ENCODE measurements at regions not wholly inside any gene's neighbourhood (a gene's known extent, or its start where the extent isn't known, plus 50 kb on each side); places are given as distances from the start of the nearest gene placed in this dataset.
A peak's percentile ranks its signal among the peaks of the same experiment; 100 is the strongest.
"Not testable (repeated sequence)": the region's sequence is repeated elsewhere in the genome, so short reads cannot be mapped to it uniquely, and the experiment has no call there.

GRCh38 chr2:114368705-114369104, 73.7 kb upstream of the DPP10 start:
- Histone ChIP-seq H3K4me3 (ENCODE audit: low read depth, low read length) (no peak overlapping the region), H3K27me3 (ENCODE audit: control insufficient read depth, insufficient read depth, low read length) (no peaks in the 10 kb centered on the region), H3K36me3 (ENCODE audit: control insufficient read depth, insufficient read depth, low read length) (no peaks in the 10 kb centered on the region)
- no peak for TF ChIP-seq CTCF (IDR thresholded peaks at IDR 0.05; ENCODE audit: insufficient read depth, low read length, severe bottlenecking)
- FAIRE-seq (no peak), DNase-seq (ENCODE audit: low read depth) (no peak)

GRCh38 chr2:114371721-114372120, 70.7 kb upstream of the DPP10 start:
- not testable (repeated sequence) for FAIRE-seq; DNase-seq (ENCODE audit: low read depth); H3K27me3 ChIP-seq (ENCODE audit: control insufficient read depth, insufficient read depth, low read length); H3K36me3 ChIP-seq (ENCODE audit: control insufficient read depth, insufficient read depth, low read length); H3K4me3 ChIP-seq (ENCODE audit: low read depth, low read length)

GRCh38 chr2:114373591-114373990, 68.8 kb upstream of the DPP10 start:
- H3K36me3 ChIP-seq (ENCODE audit: control insufficient read depth, insufficient read depth, low read length) = no peaks in the 10 kb centered on the region
- H3K27me3 ChIP-seq (ENCODE audit: control insufficient read depth, insufficient read depth, low read length) = no peaks in the 10 kb centered on the region
- DNase-seq (ENCODE audit: low read depth) = no peak
- no peak overlapping the region for H3K4me3 ChIP-seq (ENCODE audit: low read depth, low read length)
- no peak for TF ChIP-seq CTCF (IDR thresholded peaks at IDR 0.05; ENCODE audit: insufficient read depth, low read length, severe bottlenecking)
- FAIRE-seq = no peak

GRCh38 chr2:114384441-114384840, 58.0 kb upstream of the DPP10 start:
- no peak for FAIRE-seq
- no peak for TF ChIP-seq CTCF (IDR thresholded peaks at IDR 0.05; ENCODE audit: insufficient read depth, low read length, severe bottlenecking)
- Histone ChIP-seq H3K36me3 (ENCODE audit: control insufficient read depth, insufficient read depth, low read length) (no peaks in the 10 kb centered on the region), H3K27me3 (ENCODE audit: control insufficient read depth, insufficient read depth, low read length) (no peaks in the 10 kb centered on the region), H3K4me3 (ENCODE audit: low read depth, low read length) (no peak overlapping the region)
- DNase-seq (ENCODE audit: low read depth) = no peak

GRCh38 chr2:114389021-114389420, 53.4 kb upstream of the DPP10 start:
- no peak for TF ChIP-seq CTCF (IDR thresholded peaks at IDR 0.05; ENCODE audit: insufficient read depth, low read length, severe bottlenecking)
- Histone ChIP-seq H3K36me3 (ENCODE audit: control insufficient read depth, insufficient read depth, low read length) (no peaks in the 10 kb centered on the region), H3K4me3 (ENCODE audit: low read depth, low read length) (no peak overlapping the region), H3K27me3 (ENCODE audit: control insufficient read depth, insufficient read depth, low read length) (no peaks in the 10 kb centered on the region)
- DNase-seq (ENCODE audit: low read depth) (no peak), FAIRE-seq (peak; percentile 13)

Data from bronchial epithelial cell (primary cell).